Endothelial cell of umbilical vein (primary cell): ENCODE measurements at regions not wholly inside any gene's neighbourhood (a gene's known extent, or its start where the extent isn't known, plus 50 kb on each side); places are given as distances from the start of the nearest gene placed in this dataset.
A peak's percentile ranks its signal among the peaks of the same experiment; 100 is the strongest.

Experiments used
- BruUV-seq: library from RNA; stranded (reverse); fragments of 400-500 nt; replicated peaks from 2 replicates; lab custom pipeline; 2021; lab: Mats Ljungman, UMichigan
- CTCF ChIA-PET: fragments of 300-600, 350-600 bp; sonication (Branson Sonifier 250); formaldehyde crosslinking; loops from one replicate; lab custom pipeline; 2021; ENCODE audit warnings: antibody characterized with exemption, inconsistent platforms; lab: Charles Lee
- POLR2A ChIA-PET: fragments of 300-600, 350-600 bp; sonication (Branson Sonifier 250); formaldehyde crosslinking; loops from one replicate; lab custom pipeline; 2021; ENCODE audit warnings: antibody characterized with exemption, inconsistent platforms; lab: Charles Lee
- DNase-seq: peaks from one replicate; pipeline ENCODE4 v3.0.0-alpha.2; 2011; ENCODE audit warnings: low read depth, low spot score
- FAIRE-seq: peaks from 2 replicates; lab custom pipeline; 2011; peaks lifted over from hg19 to GRCh38; lab: Jason Lieb, UNC
- H2AFZ ChIP-seq: 2 replicates; pipeline ENCODE4 v1.6.0; 2012; ENCODE audit warnings: low read depth, low read length, control low read depth, inconsistent platforms
- H3K27ac ChIP-seq: 2 replicates; pipeline ENCODE4 v1.5.1; 2011; ENCODE audit warnings: low read depth, mild to moderate bottlenecking, control low read depth, low read length, moderate library complexity; ENCODE audit not compliant: insufficient read depth
- H3K27me3 ChIP-seq, 2 experiments: 2 replicates each; pipeline versions ENCODE4 v1.6.0 to v1.6.1; 2011; ENCODE audit warnings: low read length in 2 of 2, mixed read lengths in 1 of 2; ENCODE audit not compliant: control insufficient read depth in 2 of 2, insufficient read depth in 2 of 2
- H3K36me3 ChIP-seq, 2 experiments: 2 replicates in 1 of 2; 3 replicates in 1 of 2; pipeline ENCODE4 v1.5.1; 2011; ENCODE audit warnings: low read length in 2 of 2, mild to moderate bottlenecking in 1 of 2, moderate library complexity in 1 of 2; ENCODE audit not compliant: control insufficient read depth in 2 of 2, insufficient read depth in 2 of 2; ENCODE audit errors: extremely low read depth in 1 of 2
- H3K4me1 ChIP-seq: 3 replicates; pipeline ENCODE4 v1.5.1; 2011; ENCODE audit warnings: mild to moderate bottlenecking, low read length; ENCODE audit not compliant: control insufficient read depth, insufficient read depth; ENCODE audit errors: extremely low read depth
- H3K4me2 ChIP-seq: 2 replicates; pipeline ENCODE4 v1.6.1; 2011; ENCODE audit warnings: low read length, control low read depth, mixed read lengths; ENCODE audit not compliant: insufficient read depth
- H3K4me3 ChIP-seq, 3 experiments: fragments of 200-600 bp in 1 of 3; sonication (generic), shearing (Covaris generic) in 1 of 3; replicated peaks in 1 of 3; 2 replicates each; pipeline ENCODE4 v1.5.1; 2011 to 2016; ENCODE audit warnings: control low read depth in 3 of 3, low read length in 3 of 3, mild to moderate bottlenecking in 2 of 3, inconsistent platforms in 1 of 3, low read depth in 1 of 3, moderate library complexity in 1 of 3; ENCODE audit not compliant: insufficient read depth in 1 of 3
- H3K79me2 ChIP-seq: 2 replicates; pipeline ENCODE4 v1.6.0; 2012; ENCODE audit warnings: low read length, inconsistent platforms; ENCODE audit not compliant: control insufficient read depth, insufficient read depth
- H3K9ac ChIP-seq: replicated peaks from 2 replicates; pipeline ENCODE3; 2011; ENCODE audit warnings: low read length, control low read depth; ENCODE audit not compliant: insufficient read depth; ENCODE audit errors: extremely low read depth
- H3K9me1 ChIP-seq: replicated peaks from 3 replicates; pipeline ENCODE4 v1.6.0; 2011; ENCODE audit warnings: mild to moderate bottlenecking, low read length; ENCODE audit not compliant: control insufficient read depth, insufficient read depth; ENCODE audit errors: extremely low read depth
- H3K9me3 ChIP-seq: replicated peaks from 2 replicates; pipeline ENCODE4 v1.5.1; 2012; ENCODE audit warnings: low read length, inconsistent platforms; ENCODE audit not compliant: control insufficient read depth, insufficient read depth
- H4K20me1 ChIP-seq: replicated peaks from 2 replicates; pipeline ENCODE3; 2011; ENCODE audit warnings: mild to moderate bottlenecking, low read length; ENCODE audit not compliant: control insufficient read depth, insufficient read depth; ENCODE audit errors: extremely low read depth
- EZH2 ChIP-seq: IDR thresholded peaks from 2 replicates; pipeline ENCODE4 v1.6.1; 2012; ENCODE audit warnings: borderline replicate concordance, low read depth, mild to moderate bottlenecking, moderate library complexity, low read length, inconsistent platforms; ENCODE audit not compliant: severe bottlenecking
- FOS ChIP-seq: IDR thresholded peaks from 2 replicates; pipeline ENCODE4 v1.6.1; 2011; ENCODE audit warnings: mild to moderate bottlenecking, low read length, moderate library complexity, borderline replicate concordance; ENCODE audit not compliant: insufficient read depth
- GATA2 ChIP-seq: IDR thresholded peaks from 2 replicates; pipeline ENCODE4 v1.7.0; 2011; ENCODE audit warnings: low read depth, mild to moderate bottlenecking, moderate library complexity, mixed read lengths, low read length; ENCODE audit not compliant: insufficient read length, insufficient read depth
- JUN ChIP-seq: IDR thresholded peaks from 2 replicates; pipeline ENCODE4 v1.6.1; 2011; ENCODE audit warnings: borderline replicate concordance, low read depth; ENCODE audit not compliant: insufficient read length, insufficient read depth
- MYC ChIP-seq: IDR thresholded peaks from one replicate; pipeline ENCODE4 v1.6.1; 2011; ENCODE audit warnings: mild to moderate bottlenecking, low read depth, low read length
- POLR2A ChIP-seq: IDR thresholded peaks from 2 replicates; pipeline ENCODE4 v1.6.1; 2012; ENCODE audit warnings: low read depth, mild to moderate bottlenecking, control low read depth, low read length
- POLR2AphosphoS5 ChIP-seq: IDR thresholded peaks from 2 replicates; pipeline ENCODE4 v1.6.1; 2012; ENCODE audit warnings: low read depth, mild to moderate bottlenecking, control low read depth, low read length, moderate library complexity; ENCODE audit not compliant: insufficient read depth
- dilution Hi-C: fragments of 300-500 bp; cut with MboI; formaldehyde crosslinking; loops from one replicate; pipeline ENCODE4 v1.15.0; 2019; ENCODE audit warnings: low sequenced_read_pairs; ENCODE audit not compliant: extremely low pct_ligation_motif_present
- intact Hi-C: fragments of 100-400 bp; cut with micrococcal nuclease; formaldehyde crosslinking; loops from one replicate; pipeline ENCODE4 v1.10.0; 2022
- TF ChIP-seq, protein P1 (sequence below), 2 donors: IDR thresholded peaks; 1 replicate in 1 of 2; 2 replicates in 1 of 2; pipeline ENCODE4 v1.5.1; 2011; ENCODE audit warnings: low read length in 2 of 2, mild to moderate bottlenecking in 2 of 2, moderate library complexity in 2 of 2, control low read depth in 1 of 2, inconsistent platforms in 1 of 2, low read depth in 1 of 2; ENCODE audit not compliant: insufficient read depth in 1 of 2; ENCODE audit errors: extremely low read depth in 1 of 2
- TF ChIP-seq, protein P2 (sequence below): IDR thresholded peaks from 2 replicates; pipeline ENCODE4 v1.6.1; 2011; ENCODE audit not compliant: insufficient read depth, insufficient read length

DNA sequence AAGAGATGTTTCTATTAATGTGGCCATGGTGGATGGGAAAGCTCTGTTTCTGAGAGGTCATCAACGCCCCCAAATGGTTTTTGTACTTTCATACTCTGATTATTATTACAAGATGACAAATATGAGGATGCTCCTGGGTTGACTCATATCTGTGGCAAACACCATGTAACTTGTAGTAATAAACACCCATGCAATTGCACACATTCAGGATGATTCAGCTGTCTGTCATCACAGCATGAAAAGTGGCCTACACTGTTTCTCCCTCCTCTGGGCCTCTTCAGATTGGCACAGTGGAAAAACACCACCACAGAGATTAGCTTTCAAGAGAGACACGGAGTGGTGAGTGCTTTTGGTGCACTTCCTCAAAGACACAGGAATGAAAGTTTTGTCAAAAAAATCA, 85.4 kb downstream of the MTNR1B start:
- intact Hi-C loops, result no loop called here
- POLR2A ChIA-PET, result no interaction called here

More for the DNA sequence above, 85.4 kb downstream of the MTNR1B start:
- Histone ChIP-seq H3K36me3 (no peaks in the 10 kb centered on the region), H3K27ac (no peak overlapping the region), H3K4me1 (no peaks in the 10 kb centered on the region), H4K20me1 (no peaks in the 10 kb centered on the region), H3K27me3 (no peaks in the 10 kb centered on the region), H2AFZ (no peak overlapping the region), H3K4me3 (no peak overlapping the region), H3K9ac (no peak overlapping the region), H3K79me2 (no peaks in the 10 kb centered on the region), H3K9me3 (no peaks in the 10 kb centered on the region), H3K4me2 (no peak overlapping the region), H3K9me1 (no peaks in the 10 kb centered on the region)
- FAIRE-seq, result no peak
- TF ChIP-seq, protein P1, sequence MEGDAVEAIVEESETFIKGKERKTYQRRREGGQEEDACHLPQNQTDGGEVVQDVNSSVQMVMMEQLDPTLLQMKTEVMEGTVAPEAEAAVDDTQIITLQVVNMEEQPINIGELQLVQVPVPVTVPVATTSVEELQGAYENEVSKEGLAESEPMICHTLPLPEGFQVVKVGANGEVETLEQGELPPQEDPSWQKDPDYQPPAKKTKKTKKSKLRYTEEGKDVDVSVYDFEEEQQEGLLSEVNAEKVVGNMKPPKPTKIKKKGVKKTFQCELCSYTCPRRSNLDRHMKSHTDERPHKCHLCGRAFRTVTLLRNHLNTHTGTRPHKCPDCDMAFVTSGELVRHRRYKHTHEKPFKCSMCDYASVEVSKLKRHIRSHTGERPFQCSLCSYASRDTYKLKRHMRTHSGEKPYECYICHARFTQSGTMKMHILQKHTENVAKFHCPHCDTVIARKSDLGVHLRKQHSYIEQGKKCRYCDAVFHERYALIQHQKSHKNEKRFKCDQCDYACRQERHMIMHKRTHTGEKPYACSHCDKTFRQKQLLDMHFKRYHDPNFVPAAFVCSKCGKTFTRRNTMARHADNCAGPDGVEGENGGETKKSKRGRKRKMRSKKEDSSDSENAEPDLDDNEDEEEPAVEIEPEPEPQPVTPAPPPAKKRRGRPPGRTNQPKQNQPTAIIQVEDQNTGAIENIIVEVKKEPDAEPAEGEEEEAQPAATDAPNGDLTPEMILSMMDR (IDR thresholded peaks at IDR 0.05; ENCODE audit: extremely low read depth in 1 of 2, insufficient read depth in 1 of 2, low read depth in 1 of 2, low read length in 2 of 2), result no peak
- peak; percentile 46 for TF ChIP-seq JUN
- no peak for TF ChIP-seq POLR2A
- TF ChIP-seq MYC, result no peak
- no peak for TF ChIP-seq GATA2
- no peak for TF ChIP-seq POLR2AphosphoS5
- TF ChIP-seq FOS, result peak; percentile 95
- TF ChIP-seq, protein P2, sequence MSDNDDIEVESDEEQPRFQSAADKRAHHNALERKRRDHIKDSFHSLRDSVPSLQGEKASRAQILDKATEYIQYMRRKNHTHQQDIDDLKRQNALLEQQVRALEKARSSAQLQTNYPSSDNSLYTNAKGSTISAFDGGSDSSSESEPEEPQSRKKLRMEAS, result no peak
- TF ChIP-seq EZH2, result no peak
- DNase-seq, result peak; percentile 59
- dilution Hi-C loops, result no loop called here
- BruUV-seq, result no TSS peak
- CTCF ChIA-PET, result no interaction called here
